Large intestine (tissue), 3 donors: ENCODE measurements at regions not wholly inside any gene's neighbourhood (a gene's known extent, or its start where the extent isn't known, plus 50 kb on each side); places are given as distances from the start of the nearest gene placed in this dataset.

ENCODE experiments used
- DNase-seq, 2 donors: peaks; one replicate each; pipeline versions ENCODE4 v3.0.0 to v3.0.0-alpha.2; 2013
- H3K27ac ChIP-seq: one replicate; pipeline ENCODE4 v1.5.1; 2013; ENCODE audit warnings: low read length
- H3K27me3 ChIP-seq: 2 replicates; pipeline ENCODE4 v1.6.1; 2013; ENCODE audit warnings: low read length; ENCODE audit not compliant: control insufficient read depth, insufficient read depth
- H3K36me3 ChIP-seq: 2 replicates; pipeline ENCODE4 v1.6.1; 2013; ENCODE audit warnings: low read length; ENCODE audit not compliant: control insufficient read depth, insufficient read depth
- H3K4me1 ChIP-seq: one replicate; pipeline ENCODE4 v1.6.1; 2013; ENCODE audit warnings: low read length; ENCODE audit not compliant: control insufficient read depth, insufficient read depth
- H3K4me3 ChIP-seq: one replicate; pipeline ENCODE4 v1.5.1; 2013; ENCODE audit warnings: low read length
- H3K9me3 ChIP-seq: one replicate; pipeline ENCODE4 v1.6.1; 2013; ENCODE audit warnings: mild to moderate bottlenecking, low read depth, low read length, moderate library complexity; ENCODE audit not compliant: control insufficient read depth
- WGBS: methylation state at CpG from one replicate; pipeline ENCODE4 v1.1.5; 2013; ENCODE audit warnings: low lambda C conversion rate; ENCODE audit not compliant: insufficient coverage; 5-methylcytosine and 5-hydroxymethylcytosine counted together

DNA sequence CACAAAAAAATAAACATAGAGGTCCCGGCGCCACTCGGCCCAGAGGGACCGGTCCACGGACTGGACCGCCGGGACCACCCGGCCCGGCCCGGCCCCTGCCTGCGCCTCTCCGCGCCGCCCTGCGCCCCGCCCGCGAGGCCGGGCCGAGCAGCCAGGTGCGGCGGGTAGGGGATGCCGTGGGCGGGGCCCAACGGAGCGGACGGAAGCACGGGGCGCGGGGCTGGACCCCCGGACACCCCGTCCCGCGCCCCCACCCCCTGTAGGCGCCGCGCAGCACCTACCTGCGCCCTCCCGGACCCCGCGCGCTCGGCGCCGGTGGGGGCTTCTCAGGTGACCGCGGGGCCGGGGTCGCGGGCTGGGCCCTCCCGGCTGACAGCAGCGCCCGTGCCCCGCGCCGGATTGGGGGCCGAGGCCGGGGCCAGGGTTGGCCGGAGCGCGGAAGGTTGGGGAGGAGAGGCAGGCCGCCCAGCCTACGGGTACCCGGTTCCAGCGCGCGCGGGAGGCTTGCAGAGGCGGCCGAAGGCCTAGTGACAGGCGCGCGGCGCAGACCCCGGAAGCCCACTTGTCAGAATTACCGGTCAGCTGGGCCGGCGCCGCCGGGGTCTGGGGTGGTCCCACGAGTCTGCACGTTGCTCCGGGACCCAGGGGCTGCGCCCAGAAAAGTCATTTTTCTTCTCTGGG is 351.9 kb upstream of the CAMK1G start:
- no peak overlapping the region for H3K4me3 ChIP-seq
- peaks cover 28% of the 10 kb centered on the region for H3K27me3 ChIP-seq
- H3K9me3 ChIP-seq = peaks cover 9% of the 10 kb centered on the region
- WGBS = no CpG with 5 or more reads among the region's 84 CpGs
- no peaks in the 10 kb centered on the region for H3K36me3 ChIP-seq
- H3K27ac ChIP-seq = no peak overlapping the region
- H3K4me1 ChIP-seq = no peaks in the 10 kb centered on the region
- DNase-seq = no peak

DNA sequence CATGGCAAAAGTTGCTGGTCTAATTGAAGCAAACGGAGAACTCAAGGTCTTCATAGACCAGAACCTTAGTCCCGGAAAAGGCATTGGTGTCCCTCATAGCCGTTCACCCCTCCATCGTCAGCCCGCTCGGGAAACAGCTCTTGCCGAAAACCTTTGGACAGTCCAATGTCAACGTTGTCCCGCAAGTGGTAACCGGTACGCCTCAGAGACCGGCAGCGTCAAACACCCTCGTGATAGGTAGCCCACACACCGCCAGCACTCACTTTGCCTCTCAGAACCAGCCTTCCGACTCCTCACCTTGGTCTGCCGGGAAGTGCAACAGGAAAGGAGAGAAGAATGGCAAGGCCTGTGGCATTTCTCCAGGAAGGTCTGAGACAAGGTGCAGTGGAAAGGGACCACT is 351.3 kb upstream of the CAMK1G start:
- no peak for DNase-seq
- H3K27me3 ChIP-seq = peaks cover 27% of the 10 kb centered on the region
- H3K27ac ChIP-seq = no peak overlapping the region
- WGBS = no CpG with 5 or more reads among the region's 17 CpGs
- no peaks in the 10 kb centered on the region for H3K4me1 ChIP-seq
- no peak overlapping the region for H3K4me3 ChIP-seq
- no peaks in the 10 kb centered on the region for H3K36me3 ChIP-seq
- peaks cover 9% of the 10 kb centered on the region for H3K9me3 ChIP-seq

DNA sequence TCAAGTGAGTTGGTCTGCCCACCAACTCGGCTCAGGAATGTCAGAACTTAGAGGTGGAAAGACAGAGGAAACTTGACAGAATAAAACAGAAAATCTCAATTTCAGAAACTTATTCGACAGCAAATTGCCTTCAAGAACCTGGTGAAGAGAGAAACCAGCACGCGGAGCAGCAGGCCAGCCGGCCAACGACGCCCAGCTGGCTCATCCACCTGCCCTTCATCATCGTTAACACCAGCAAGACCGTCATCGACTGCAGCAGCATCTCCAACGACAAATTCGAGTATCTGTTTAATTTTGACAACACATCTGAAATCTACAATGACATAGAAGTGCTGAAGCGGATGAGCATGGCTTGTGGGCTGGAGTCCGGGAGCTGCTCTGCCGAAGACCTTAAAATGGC is 350.8 kb upstream of the CAMK1G start:
- WGBS = no CpG with 5 or more reads among the region's 15 CpGs
- Histone ChIP-seq H3K4me3 (no peak overlapping the region), H3K4me1 (no peaks in the 10 kb centered on the region), H3K9me3 (peaks cover 9% of the 10 kb centered on the region), H3K36me3 (no peaks in the 10 kb centered on the region), H3K27me3 (peaks cover 26% of the 10 kb centered on the region), H3K27ac (no peak overlapping the region)
- no peak for DNase-seq

DNA sequence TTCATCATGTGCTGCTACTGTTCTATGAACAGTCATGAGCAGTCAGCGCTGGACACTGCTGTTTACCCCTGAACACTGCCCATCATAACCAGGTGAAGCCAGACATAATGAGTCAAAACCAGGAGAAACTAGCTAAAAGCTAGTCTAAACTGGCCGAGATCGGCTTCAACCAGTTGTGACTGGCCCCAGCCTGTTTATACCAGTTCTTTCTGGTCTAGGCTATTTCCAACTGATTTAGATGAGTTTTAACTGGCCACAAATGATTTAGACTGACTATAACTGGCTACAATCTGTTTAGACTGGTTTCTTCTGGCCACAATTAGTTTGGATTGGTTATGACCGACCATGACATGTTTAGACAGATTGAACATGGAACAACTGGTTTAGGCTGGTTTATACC is 348.3 kb upstream of the CAMK1G start:
- DNase-seq = no peak
- Histone ChIP-seq H3K27me3 (peaks cover 24% of the 10 kb centered on the region), H3K36me3 (no peaks in the 10 kb centered on the region), H3K4me3 (no peak overlapping the region), H3K27ac (no peak overlapping the region), H3K4me1 (no peaks in the 10 kb centered on the region), H3K9me3 (peaks cover 9% of the 10 kb centered on the region)
- WGBS = no CpG with 5 or more reads among the region's 4 CpGs

DNA sequence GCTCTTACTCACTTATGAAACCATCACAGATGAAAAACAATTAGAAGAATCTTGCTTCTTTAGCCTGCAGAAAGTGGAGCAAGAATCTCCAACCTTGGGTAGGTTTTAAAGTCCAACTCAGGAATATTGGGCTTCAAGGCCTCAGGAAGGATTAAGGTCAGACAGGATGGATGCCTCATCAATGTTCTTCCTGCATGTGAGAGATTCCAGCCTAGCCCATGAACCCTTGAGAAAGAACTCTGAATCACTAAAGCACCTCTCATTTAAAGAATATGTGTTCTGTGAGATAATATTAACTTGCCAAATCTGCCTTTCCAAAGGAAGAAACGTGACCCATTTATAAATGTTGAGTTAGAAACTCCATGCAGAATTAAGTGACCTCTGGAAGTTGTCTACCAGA is 345.2 kb upstream of the CAMK1G start:
- no CpG with 5 or more reads among the region's 1 CpG for WGBS
- Histone ChIP-seq H3K9me3 (no peaks in the 10 kb centered on the region), H3K4me1 (no peaks in the 10 kb centered on the region), H3K36me3 (no peaks in the 10 kb centered on the region), H3K27ac (no peak overlapping the region), H3K27me3 (peaks cover 2% of the 10 kb centered on the region), H3K4me3 (no peak overlapping the region)
- no peak for DNase-seq

DNA sequence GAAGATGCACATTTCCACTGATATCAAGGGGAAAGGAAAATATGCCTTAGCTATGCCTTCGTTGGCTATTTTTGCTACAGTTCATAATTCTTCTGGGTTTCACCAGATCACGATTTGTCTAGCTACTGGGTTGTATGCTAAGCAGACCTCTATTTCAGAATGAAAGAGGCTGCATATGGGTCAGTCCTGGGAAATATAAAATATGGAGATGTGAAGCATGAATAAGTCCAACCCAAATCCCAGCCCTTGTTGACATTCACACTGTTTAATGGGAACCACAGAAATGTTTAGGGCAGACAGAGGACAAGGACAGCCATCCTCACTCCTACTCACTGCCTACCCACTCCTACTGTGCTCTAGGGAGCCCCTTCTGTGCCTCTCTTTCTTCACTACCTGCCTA is 343.2 kb upstream of the CAMK1G start:
- H3K4me1 ChIP-seq = no peaks in the 10 kb centered on the region
- H3K27me3 ChIP-seq = peaks cover 2% of the 10 kb centered on the region
- no CpG with 5 or more reads among the region's 2 CpGs for WGBS
- H3K27ac ChIP-seq = no peak overlapping the region
- no peaks in the 10 kb centered on the region for H3K9me3 ChIP-seq
- no peaks in the 10 kb centered on the region for H3K36me3 ChIP-seq
- DNase-seq = no peak
- H3K4me3 ChIP-seq = no peak overlapping the region

DNA sequence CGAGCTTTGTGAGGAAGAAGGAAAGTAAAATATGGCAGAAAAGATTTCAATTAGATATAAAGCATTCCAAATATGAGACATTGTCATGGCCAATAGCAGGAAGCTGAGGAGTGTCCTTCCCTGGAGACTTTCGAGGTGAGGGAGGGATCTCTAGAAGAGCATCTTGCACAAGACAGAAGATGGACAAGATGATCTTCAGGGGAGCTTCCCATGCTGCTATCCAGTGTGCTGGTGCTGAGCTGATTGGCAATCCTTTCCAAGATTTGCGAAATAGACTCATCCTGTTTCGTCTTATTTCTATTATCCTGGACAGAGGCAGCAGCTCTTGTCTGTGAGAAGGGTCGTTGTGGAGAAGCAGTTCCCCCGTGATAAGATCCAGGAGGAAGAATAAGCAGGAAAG is 342.0 kb upstream of the CAMK1G start:
- no peaks in the 10 kb centered on the region for H3K4me1 ChIP-seq
- no peak for DNase-seq
- no peak overlapping the region for H3K4me3 ChIP-seq
- H3K36me3 ChIP-seq = no peaks in the 10 kb centered on the region
- H3K27me3 ChIP-seq = no peaks in the 10 kb centered on the region
- H3K9me3 ChIP-seq = no peaks in the 10 kb centered on the region
- WGBS = 44% methylated on average over 2 of the region's 6 CpGs
- H3K27ac ChIP-seq = no peak overlapping the region

DNA sequence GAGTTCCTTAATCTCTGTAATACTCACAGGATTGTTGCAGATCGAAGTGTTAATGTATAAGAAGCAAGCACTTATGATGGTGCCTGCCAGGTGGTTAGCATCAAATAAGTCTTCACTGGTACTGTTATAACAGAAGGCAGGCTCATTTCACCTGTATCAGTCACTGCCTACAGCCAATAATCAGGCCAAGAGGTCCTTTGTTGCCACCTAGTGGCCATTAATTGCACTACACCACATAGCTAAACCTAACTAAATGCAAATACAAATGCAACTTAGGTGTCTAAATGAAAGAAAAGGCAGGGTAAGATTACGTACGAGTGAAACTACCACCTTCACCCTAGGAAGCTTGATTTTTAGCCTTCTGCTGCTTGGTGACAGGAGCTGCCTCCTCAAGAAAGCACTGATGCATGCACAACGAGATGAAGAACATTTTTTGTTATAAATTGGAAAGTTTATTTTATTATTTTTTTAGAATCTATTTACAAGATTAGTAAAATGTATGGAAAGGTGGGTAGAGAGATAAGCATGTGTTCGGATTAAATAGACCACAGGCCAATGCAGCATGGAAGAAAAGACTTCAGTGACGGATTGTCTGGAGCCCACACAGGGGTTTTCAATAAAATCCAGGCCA is 334.8 kb upstream of the CAMK1G start:
- no peak overlapping the region for H3K4me3 ChIP-seq
- H3K27ac ChIP-seq = no peak overlapping the region
- no peaks in the 10 kb centered on the region for H3K9me3 ChIP-seq
- no peaks in the 10 kb centered on the region for H3K4me1 ChIP-seq
- 52% methylated on average over 2 of the region's 6 CpGs for WGBS
- H3K36me3 ChIP-seq = no peaks in the 10 kb centered on the region
- H3K27me3 ChIP-seq = no peaks in the 10 kb centered on the region
- DNase-seq = peak; percentile 37 to 43

DNA sequence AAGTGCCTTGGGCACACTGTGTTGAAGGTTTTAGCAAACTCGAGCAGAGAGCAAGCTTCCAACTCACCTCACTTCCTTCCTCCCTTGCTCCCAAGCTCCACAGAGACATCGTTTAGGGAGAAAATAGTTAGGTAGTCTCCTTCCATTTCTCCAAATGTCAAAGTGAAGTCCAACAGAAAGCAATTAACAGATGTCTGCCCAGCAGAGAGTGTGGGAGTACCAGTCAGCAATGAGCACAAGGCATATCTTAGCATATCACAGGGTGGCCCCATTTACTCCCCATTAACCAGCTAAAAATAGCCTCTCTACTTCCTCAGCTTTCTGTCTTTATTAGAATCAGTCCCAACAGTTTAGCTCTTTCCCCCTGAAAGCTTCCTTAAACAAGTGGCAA is 334.2 kb upstream of the CAMK1G start:
- Histone ChIP-seq H3K4me1 (no peaks in the 10 kb centered on the region), H3K4me3 (no peak overlapping the region), H3K9me3 (no peaks in the 10 kb centered on the region), H3K36me3 (no peaks in the 10 kb centered on the region), H3K27me3 (no peaks in the 10 kb centered on the region), H3K27ac (no peak overlapping the region)
- DNase-seq = no peak
- WGBS = no CpG with 5 or more reads among the region's 2 CpGs

DNA sequence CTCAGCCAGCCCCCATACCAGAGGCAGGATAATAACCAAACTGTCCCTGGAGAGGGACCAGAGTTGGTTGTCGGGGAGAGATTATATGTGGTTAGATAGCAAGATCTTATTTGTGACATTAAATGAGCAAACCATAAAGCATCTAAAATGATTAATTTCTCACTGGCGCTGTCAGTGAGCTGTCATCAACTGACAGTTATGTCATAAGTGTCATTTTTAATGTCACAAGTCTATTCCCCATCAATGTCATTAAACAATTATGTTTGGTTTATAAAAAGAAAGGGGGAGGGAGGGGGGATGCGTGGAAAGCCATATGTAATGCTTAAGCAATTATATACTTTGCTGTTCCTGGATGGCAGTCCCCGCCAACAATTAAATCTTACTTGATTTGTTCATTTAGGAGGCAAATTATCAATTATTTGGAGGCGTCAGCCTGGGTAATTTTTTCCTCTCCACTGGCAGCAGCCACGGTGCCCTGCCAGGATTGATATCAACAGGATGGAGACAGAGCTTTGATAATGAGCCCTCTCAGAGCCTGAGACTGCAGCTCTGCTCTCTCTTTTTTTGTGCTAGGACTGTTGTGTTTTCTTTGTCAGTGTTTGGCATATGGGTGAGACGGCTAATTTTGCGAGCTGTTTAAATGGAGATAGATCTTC is 333.6 kb upstream of the CAMK1G start:
- DNase-seq = no peak
- WGBS = 90% methylated on average over 2 of the region's 8 CpGs
- no peaks in the 10 kb centered on the region for H3K9me3 ChIP-seq
- H3K27me3 ChIP-seq = no peaks in the 10 kb centered on the region
- H3K36me3 ChIP-seq = no peaks in the 10 kb centered on the region
- no peak overlapping the region for H3K27ac ChIP-seq
- no peaks in the 10 kb centered on the region for H3K4me1 ChIP-seq
- no peak overlapping the region for H3K4me3 ChIP-seq
